HCEC 1CT (cell line): ENCODE measurements at regions not wholly inside any gene's neighbourhood (a gene's known extent, or its start where the extent isn't known, plus 50 kb on each side); places are given as distances from the start of the nearest gene placed in this dataset.
"Not testable (repeated sequence)": the region's sequence is repeated elsewhere in the genome, so short reads cannot be mapped to it uniquely, and the experiment has no call there.

ENCODE experiments used
- DNase-seq: peaks from one replicate; pipeline ENCODE4 v3.0.0-alpha.2; 2017

DNA sequence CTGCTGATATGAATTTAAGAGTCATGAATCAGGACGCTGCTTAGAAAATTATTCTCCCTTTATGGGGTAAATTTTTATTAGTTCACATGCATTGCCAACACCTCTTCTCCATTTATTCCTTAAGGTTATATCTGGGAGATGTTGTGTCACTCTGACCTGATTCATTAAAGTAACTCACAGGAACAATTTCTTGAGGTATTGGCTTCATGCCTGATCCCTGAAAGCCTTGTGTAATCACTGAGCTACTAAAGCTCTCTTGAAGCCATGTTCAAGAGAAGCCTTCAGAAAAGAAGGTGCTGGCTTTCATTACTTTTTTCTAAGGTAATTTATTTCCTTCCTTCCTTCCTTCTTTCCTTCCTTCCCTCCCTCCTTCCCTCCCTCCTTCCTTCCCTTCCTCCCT is 420.6 kb downstream of the RAB38 start:
- DNase-seq: no peak

DNA sequence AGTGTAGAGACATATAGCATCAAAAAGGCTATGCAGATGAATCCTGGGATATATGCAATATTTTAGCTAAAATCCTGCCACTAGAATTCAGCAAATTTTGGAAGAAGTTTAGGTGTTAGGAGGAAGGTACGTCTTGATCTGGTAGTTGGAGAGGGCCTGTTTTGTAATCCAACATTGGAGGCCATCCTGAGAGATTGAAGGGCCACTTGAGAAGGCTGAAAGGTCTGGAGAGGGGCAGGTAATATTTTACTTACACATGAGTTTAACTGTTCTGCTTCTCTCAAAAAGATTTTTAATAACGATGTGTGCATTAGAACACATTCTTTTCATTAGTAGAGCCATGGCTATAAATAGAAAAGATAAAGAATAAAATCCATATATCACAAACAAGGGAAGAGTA is 422.1 kb downstream of the RAB38 start:
- DNase-seq: no peak

DNA sequence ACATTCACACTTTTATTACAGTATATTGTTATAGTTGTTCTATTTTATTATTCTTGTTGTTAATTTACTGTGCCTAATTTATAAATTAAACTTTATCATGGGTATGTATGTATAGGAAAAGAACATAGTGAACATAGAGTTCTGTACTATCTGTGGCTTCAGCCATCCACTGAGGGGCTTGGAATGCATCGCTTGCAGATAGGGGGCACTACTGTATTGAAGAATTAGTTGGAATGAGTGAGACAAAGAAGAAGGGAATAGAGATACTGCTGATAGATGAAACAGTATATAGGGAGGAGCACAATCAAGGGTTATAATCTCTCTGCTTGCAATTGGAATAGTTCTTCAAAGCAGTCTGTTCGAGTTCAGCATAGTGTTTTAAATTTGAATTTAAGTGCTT is 432.2 kb downstream of the RAB38 start:
- no peak for DNase-seq

DNA sequence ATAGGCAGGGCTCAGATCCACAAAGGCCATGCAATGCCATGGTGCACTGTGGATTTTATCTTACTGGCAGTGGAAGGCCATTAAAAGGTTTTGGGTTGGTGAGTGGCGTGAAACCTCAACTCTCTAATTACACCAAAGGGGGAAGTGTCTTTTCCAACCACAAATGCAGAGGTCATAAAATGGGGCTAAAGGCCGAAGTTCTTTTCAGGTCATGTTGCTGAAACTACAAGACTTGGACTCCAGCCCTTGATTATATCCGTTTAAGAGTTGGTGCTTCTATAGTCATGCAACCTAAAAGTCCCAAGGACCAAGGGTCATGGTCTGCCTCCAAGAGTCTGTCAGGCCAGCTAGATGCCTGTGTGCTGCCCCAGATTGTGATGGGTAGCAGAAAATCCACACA is 434.3 kb downstream of the RAB38 start:
- DNase-seq: no peak

DNA sequence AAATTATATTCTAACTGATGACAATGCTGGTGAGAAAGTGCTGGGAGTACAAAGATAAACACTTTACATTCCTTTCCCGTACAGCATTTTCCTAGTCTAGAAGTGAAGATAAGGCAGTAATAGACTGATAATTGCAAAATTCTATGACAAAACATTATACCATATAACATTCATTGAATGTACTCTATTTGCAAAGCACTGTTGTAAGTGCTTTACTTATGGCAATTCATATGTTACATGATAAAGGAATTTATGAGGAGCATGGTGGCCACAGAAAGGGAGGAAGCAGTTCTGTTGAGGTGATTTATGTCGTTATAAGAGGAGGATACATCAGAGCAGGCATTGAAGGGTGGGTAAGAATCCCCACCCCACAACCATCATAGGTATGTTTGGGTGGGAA is 434.8 kb downstream of the RAB38 start:
- no peak for DNase-seq

DNA sequence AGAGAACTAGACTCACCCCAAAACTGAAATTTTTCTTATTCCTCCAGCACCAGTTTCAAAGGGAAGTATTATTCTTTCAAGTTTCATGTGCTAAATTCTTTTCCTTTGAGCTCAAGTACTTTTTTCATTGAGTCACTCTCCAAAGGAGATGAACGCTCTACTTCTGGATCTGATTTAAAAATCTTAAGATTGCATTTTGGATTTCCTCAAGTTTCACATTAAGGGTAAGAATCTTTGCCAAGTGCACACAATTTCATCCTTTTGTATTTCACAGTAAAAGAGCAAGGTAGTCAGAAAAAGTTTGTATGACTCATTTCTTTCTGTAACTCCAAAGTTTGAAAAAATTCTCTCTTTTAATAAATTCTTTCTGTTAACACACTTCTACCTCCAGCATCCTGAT is 435.5 kb downstream of the RAB38 start:
- no peak for DNase-seq

DNA sequence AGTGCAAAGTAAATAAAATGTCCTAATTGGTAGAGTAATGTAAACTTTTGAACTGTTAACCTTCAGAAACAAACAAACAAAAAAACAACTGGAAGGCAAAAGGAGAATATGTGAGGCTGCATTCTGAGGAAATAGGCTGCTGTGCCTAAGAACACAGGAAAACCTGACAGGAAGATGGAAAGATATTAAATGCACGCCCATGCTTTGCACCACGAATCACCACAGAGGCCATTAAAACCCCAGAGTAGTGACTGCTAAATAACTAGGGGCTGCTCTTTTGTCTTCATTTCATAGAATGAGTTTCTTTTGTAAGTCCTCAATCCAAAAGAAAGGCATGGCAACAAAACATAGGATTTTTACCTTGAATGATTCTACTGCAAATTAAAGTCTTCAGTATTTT is 436.0 kb downstream of the RAB38 start:
- no peak for DNase-seq

DNA sequence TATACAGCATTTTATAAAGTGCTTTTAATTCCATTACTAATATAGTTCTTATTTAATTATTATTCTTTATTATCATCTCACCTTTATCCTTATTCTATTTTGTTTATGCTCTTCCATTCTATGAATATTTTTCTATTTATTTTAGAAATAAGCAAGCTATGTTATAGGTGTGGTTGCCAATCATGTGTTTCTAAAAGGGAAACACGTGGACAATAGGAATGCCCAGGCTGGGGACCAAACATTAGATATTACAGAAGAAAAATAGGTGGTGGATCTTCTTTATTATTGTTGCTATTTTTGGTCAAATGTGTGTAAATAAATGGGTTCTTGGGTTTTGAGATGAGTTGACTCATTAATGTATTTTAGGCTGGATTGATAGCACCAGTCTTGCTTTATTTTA is 438.3 kb downstream of the RAB38 start:
- no peak for DNase-seq

DNA sequence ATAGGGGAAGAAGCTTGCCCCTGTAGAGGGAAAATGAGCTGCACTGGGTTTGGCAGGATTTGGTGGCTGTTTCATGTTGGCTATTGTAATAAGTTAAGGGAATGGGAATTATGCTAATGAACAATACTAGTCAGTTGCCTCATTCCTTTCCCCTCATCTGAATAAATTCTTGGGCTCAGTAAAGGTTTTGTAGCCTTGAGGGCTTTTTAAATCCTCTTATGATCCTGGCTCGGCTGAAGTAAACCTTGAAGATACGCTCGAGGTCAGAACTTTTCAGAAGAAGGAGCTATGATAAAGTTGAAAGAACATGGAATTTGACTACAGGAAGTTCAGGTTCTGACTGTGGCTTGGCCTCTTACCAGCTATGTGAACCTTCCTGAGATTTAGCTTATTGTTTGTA is 448.7 kb downstream of the RAB38 start:
- DNase-seq: no peak

DNA sequence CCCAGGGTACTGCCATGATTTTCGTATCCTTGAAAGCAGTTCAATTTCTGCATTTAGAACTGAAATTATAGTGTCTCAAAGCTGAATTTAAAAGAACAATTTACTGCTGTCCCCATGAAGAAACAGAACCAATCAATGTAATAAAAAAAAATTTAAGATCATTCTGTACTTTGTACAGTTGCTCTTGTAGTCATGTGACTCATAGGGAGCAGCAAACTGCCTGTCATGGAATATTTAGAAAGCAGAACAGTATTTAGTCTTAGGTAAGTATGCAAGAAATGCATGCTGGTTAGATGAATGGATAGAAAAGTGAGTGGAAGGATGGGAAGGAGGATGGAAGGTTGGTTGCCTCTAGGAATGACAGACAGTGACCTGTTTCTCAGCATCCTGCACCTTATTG is 450.9 kb downstream of the RAB38 start:
- no peak for DNase-seq

DNA sequence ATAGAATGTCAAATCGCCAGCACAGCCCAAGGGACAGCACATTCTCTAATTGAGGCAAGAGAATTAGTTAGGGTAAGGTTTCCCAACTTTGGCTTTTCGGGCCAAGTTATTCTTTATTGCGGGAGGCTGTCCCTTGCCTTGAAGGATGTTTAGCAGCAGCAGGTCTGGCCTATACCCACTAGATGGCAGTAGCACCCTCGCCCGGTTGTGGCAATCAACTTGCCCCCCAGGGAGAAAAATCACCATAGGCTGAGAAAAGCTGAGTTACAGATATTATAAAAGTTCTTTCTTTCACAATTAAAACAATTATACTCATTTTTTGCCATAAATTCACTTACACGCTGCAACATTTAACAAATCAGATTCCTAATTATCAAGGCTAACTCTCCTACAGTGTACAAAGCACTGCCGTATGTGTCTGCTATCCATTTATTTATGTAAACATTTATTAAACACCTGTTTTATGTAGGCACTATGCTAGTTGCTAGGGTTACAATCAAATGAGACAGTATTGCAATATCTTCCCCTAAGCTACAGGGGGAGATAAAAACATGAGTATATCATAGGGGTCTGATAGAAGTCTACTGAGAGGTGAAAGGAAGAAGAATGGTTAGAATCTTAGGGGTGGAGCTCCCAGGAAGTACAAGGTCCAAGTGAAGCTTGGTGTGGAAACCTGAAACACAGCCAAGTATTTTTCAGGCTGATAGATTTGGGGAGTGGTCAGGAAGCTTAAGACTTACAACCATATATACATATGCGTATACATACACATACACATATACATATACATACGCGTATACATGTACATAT is 452.3 kb downstream of the RAB38 start:
- DNase-seq: no peak

DNA sequence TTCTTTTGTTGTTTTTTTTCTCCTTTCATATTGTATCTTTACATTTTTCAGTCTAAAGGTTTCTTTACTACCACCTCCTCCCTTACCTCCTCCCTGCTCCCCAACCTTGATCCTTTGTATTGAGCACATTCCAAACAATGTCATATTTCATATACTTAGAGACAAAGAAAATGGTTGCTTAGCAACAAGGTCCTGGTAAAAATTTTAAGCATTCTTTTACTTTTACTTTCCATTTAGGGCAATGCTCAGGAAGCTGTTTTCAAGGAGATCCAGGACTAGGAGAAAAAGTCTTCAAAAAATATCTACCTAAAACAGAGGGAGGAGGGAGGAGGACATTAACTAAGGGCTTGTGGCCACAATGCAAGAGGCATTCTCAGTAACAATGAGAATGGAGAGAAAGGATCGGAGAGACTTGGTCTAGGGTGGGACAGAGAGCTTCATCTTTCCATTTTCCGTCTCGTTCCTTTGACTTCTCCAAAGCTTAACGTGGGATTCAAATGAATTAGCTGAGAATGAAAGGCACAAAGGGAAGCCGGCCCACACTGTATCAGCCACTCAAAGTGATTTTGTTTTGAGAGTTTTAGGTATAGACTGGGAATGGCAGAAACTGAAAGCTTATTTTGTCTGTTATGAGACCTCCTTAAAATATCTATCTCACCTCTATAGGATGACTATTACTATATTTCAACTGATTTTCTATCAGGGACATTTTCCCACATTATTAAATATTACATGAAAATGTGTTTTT is 455.7 kb downstream of the RAB38 start:
- no peak for DNase-seq

DNA sequence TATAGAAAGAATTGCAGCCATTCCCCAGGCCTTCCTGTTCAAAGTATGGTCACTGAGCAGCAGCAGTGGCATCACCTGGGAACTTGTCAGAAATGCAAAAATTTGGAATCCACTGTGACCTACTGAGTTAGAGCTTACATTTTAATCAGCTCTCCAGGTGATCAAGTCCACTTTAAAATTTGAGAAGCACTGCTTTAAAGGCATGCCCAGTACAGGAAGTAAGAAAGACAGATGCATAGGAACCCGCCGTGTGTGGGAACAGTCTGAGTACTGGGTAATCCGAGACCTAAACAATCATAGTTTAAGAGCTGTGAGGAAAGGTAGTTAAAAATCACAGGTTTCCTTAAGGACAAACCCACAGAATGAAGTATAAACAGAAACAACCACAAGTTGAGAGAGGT is 462.4 kb downstream of the RAB38 start:
- DNase-seq: no peak

DNA sequence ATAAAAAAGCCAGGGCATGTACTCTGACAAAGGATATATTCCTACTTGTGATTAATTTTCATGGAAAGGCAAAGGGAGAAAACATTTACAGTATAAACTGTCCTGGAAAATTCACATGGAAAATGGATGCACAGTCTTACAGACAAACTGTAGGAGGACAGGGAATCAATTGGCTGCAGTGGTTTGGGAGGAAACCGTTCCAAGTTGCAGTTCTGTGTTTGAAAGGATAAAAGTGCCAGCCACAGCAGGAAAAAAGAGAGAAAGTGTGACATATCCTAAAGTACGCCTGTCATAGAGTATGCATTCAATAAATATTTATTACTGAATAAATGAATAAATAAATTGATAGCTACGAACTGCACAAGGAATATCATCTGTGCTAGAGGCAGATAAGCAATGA is 462.9 kb downstream of the RAB38 start:
- DNase-seq: no peak

DNA sequence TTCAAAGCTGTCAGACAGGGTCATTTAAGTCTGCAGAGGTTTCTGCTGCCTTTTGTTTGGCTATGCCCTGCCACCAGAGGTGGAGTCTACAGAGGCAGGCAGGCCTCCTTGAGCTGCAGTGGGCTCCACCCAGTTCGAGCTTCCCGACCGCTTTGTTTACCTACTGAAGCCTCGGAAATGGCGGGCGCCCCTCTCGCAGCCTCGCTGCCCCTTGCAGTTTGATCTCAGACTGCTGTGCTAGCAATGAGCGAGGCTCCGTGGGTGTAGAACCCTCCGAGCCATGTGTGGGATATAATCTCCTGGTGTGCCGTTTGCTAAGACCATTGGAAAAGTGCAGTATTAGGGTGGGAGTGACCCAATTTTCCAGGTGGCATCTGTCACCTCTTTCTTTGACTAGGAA is 471.7 kb downstream of the RAB38 start:
- DNase-seq: not testable (repeated sequence)

DNA sequence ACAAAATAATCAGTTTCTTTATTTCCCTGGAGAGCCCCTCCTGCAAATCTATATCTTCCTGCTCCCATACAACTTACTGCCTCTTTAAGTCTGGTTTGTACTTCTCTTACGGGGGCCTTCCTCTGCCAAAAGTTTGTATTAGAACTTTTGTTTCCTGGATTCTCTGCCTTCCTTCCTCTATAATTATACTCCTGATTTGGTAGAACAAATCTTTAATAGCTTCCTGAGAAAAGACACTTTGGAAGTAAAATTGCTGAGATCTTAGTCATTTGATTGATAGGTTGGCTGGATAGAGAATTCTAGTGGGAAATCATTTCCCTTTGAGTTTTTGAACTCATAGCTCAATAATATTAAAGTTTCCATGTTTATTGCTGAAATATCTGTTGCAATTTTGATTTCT is 499.2 kb downstream of the RAB38 start:
- no peak for DNase-seq

DNA sequence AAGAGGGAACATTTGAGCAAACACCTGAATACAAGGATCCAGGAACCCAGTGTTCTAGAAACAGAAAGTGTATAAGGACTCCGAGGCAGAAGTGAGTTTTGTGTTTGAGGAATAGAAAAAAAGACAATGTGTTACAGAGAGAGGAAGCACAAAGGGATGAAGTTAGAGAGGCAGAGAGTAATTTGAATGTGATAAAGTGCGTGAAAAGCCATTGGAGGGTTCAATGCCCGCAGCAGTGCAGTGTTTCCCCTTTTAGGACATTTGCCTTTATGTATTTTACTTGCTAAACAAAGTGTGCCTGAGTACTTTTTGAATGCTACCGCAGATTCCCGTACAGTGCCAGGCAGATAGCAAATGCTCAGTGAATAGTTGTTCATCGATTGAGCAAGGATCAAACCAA is 508.5 kb downstream of the RAB38 start:
- no peak for DNase-seq

DNA sequence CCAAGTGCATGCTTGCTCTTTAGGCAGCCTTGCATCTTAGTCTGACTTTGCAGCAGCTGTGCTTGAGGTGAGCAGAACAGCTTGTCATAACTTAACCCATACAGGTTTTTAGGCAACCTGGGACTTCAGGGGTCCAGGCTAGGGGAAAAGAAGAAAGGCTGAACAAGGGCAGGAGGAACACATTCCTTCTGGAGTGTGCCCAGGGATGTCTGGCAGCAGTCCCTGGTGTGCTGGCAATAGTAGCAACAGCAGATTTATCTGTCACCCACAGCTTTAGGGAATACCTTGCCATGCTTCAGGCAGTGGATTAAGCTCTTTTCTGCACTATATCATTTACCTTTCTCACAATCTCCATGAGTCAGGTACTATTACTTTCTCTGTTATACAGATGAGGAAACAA is 513.0 kb downstream of the RAB38 start:
- no peak for DNase-seq

DNA sequence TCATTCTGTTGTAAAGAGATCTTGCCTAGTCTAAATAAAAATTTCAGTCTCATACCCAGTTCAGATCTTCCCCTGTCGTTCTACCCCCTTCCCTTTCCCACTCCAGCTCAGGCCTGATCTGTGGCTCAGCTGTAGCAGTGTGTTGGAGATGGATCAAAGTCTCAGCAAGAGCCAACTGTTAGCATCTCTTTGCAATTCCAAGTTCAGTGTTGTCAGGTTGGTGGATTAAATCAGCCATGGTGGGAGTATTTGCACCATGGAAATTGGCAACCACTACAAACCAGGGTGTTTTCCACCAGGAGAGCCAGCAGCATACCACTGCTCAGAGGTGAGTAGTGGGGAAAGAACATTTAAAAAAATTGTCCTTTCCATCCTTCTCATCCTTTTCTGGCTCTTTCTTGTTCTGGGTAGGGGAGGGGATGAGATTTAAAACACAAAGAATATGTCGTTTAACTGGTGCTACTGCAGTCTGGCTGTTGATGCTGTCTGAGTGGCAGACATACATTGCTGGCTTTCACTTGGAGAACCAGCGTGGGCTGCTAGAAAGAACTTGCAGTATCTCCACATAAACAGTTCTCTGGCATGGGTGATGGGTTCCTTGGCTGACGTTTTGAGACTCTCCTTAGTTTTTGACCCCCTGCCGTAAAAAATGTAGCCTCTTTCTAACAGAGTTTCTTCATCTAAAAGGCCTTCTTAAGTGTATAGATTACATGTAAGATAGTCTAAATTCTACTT is 514.1 kb downstream of the RAB38 start:
- no peak for DNase-seq

DNA sequence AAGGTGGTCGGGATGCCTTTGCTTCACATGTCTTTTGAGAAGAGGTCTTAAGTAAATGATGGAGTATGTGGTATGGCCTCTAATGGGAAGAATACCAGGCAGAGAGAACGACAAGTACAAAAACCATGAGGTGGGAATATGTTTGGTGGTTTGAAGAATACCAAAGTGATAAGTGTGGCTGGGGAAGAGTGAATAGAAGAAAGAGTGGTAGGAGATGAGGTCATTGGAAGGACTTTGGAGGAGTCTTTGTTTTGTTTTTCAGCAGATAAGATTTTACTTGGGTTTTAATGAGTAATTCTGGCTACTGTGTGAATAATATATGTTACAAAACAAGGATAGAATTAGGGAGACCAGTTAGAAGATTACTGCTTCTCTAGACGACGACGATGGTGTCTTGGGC is 515.4 kb downstream of the RAB38 start:
- no peak for DNase-seq

DNA sequence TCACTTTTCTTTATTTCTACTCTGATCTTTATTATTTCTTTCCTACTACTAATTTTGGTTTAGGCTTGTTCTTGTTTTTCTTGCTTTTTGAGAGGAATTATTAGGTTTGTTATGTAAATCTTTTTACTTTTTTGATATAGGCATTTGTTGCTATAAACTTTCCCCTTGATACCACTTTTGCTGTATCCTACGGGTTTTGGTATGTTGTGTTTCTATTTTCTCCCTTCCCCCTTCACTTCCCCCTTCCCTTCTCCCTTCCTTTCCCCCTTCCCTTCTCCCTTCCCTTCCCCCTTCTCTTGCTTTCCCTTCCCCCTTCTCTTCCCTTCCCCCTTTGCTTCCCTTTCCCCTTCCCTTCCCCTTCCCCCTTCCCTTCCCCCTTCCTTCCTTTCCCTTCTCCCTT is 529.6 kb downstream of the RAB38 start:
- DNase-seq: no peak

DNA sequence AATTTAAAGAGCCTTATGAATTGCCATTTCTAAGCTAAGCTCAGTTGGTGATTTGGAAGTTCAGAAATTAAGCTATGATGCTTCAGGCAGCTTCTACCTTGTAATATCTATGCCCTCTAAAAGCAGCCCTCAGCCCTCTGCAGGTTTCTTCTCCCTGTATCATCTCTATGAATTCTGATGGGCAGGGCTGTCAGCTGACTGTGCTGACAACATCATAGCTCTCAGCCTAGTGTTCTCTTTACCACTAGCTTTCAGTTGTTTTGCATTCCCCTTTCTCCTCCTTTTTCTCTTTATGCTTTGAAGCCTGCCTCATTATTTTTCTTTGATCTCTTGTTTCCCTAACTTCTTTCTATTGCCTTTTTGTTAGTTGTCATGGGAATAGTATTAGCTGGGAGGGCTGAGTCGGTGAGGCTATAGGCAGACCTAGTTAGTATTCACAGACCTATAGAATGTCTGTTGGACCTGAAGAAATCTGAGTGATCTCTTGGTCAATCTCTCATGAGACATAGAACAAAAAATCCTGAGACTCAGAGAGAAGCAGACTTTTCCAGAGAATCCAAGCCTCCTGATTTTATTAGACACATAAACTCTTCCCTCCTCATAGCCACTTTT is 535.4 kb downstream of the RAB38 start:
- no peak for DNase-seq

DNA sequence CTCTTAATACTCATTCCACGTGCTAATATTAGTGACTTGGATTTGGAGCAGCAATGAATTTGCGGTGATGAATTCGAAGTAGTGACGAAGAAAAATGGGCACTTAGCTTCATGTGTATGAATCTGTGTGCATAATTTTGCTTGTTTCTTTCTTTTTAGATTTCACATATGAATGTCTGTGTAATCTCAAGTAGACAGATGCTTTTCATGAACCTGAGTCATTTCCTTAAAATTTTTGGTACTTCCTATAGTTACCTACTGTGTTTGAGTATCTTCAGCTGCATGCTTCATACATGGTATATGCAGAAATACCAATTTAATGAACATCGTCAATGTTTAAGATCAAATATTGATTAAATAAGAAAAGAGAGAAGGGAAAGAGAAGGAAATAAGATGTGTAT is 540.2 kb downstream of the RAB38 start:
- no peak for DNase-seq

DNA sequence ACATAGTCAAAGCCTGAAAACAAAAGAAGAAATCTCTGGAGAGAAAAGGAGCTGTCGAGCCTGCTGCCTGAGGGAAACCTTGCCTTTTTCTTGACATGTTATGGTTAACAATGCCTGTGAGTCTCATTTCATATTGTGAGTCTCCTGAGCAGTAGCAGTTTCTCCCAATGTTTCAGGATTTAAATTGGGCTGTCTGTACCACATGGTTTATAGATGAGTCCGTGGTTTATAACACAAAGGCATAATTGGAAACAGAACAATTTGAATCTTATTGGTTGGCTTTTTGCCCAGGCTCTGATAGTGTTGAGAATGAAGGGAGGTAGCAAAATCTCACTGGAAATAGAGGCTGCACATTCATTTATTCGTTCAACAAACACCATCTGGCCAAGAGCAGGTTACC is 540.9 kb downstream of the RAB38 start:
- DNase-seq: no peak
